ENCODE measurements at regions not wholly inside any gene's neighbourhood (a gene's known extent, or its start where the extent isn't known, plus 50 kb on each side); places are given as distances from the start of the nearest gene placed in this dataset.
A peak's percentile ranks its signal among the peaks of the same experiment; 100 is the strongest.

GRCh38 chr18:43396266-43396665 lies 119.0 kb upstream of the SYT4 start:
- Histone ChIP-seq H3K9me2 (ENCODE audit: insufficient read depth) (no peaks in the 10 kb centered on the region), H3K9ac (ENCODE audit: low read length) (no peak overlapping the region), H2AFZ (ENCODE audit: low read depth, low read length, poor library complexity, severe bottlenecking) (no peak overlapping the region), H3K36me3 (ENCODE audit: control insufficient read depth in 1 of 2, insufficient read depth in 2 of 2, low read length in 2 of 2) (no peaks in the 10 kb centered on the region), H3K27ac (ENCODE audit: low read depth, low read length) (no peak overlapping the region), H3K4me2 (ENCODE audit: low read length) (no peak overlapping the region), H3K27me3 (ENCODE audit: insufficient read depth, low read length) (no peaks in the 10 kb centered on the region), H4K20me1 (ENCODE audit: insufficient read depth) (no peaks in the 10 kb centered on the region), H3K4me3 (replicated peaks in 1 of 2; ENCODE audit: low read depth in 1 of 2, low read length in 2 of 2) (no peak overlapping the region), H3K79me2 (ENCODE audit: insufficient read depth, low read length) (no peaks in the 10 kb centered on the region), H3K4me1 (ENCODE audit: control insufficient read depth in 1 of 2, insufficient read depth in 2 of 2, low read length in 2 of 2) (no peaks in the 10 kb centered on the region), H3K9me3 (ENCODE audit: control insufficient read depth in 1 of 2, insufficient read depth in 1 of 2, low read depth in 1 of 2, low read length in 2 of 2) (peaks cover 4 to 20% of the 10 kb centered on the region in 2 experiments; a peak in 2 of 4 replicates)
- DNase-seq (ENCODE audit: low read depth, low spot score) (no peak), ATAC-seq (no peak)
- RAD21 ChIA-PET (ENCODE audit: low non-redundant PET in 1 of 2, low total read pairs in 2 of 2, uncharacterized antibody in 2 of 2, unreplicated experiment in 2 of 2), result no interaction called here
- no peak for TF ChIP-seq SRF (IDR thresholded peaks at IDR 0.05; ENCODE audit: low read depth)
- 0 out of 6 replicates have a peak, but pooled peaks of 1 of the 3 experiments have one; percentile 14 for TF ChIP-seq CTCF (IDR thresholded peaks at IDR 0.05 in 2 of 3, conservative IDR thresholded peaks at IDR 0.05 in 1 of 3; ENCODE audit: borderline replicate concordance in 1 of 3, insufficient read depth in 1 of 3, low read depth in 2 of 3, low read length in 2 of 3)
- POLR2A ChIA-PET, result no interaction called here
- CTCF ChIA-PET, result no interaction called here
- BruUV-seq (replicated peaks), result no TSS peak
- intact Hi-C loops (cut with micrococcal nuclease), result no loop called here

- CTCF ChIA-PET, result no interaction called here
- intact Hi-C loops (cut with micrococcal nuclease), result no loop called here
- TF ChIP-seq EGR1 (IDR thresholded peaks at IDR 0.05; ENCODE audit: low read depth) (no peak), MAX (IDR thresholded peaks at IDR 0.05) (no peak), TCF7L2 (IDR thresholded peaks at IDR 0.05; ENCODE audit: borderline replicate concordance, extremely low read depth, insufficient read depth, insufficient read length) (no peak), CBX3 (IDR thresholded peaks at IDR 0.05; ENCODE audit: low read depth) (no peak), ZFX (IDR thresholded peaks at IDR 0.05) (no peak), YY1 (IDR thresholded peaks at IDR 0.05; ENCODE audit: extremely low read depth, insufficient replicate concordance, low read depth, low read length) (no peak), CEBPB (IDR thresholded peaks at IDR 0.05; ENCODE audit: low read depth) (no peak), SRF (IDR thresholded peaks at IDR 0.05; ENCODE audit: low read depth) (no peak), REST (IDR thresholded peaks at IDR 0.05; ENCODE audit: low read depth) (no peak), ELF1 (IDR thresholded peaks at IDR 0.05; ENCODE audit: borderline replicate concordance, low read depth) (no peak), FOSL1 (IDR thresholded peaks at IDR 0.05; ENCODE audit: low read depth) (no peak), JUND (IDR thresholded peaks at IDR 0.05) (no peak), SP1 (IDR thresholded peaks at IDR 0.05; ENCODE audit: low read depth) (no peak), ZNF274 (IDR thresholded peaks at IDR 0.05; ENCODE audit: low read depth, low read length) (no peak), POLR2A (IDR thresholded peaks at IDR 0.05; ENCODE audit: borderline replicate concordance, extremely low read depth, insufficient read depth, insufficient read length) (no peak), ATF3 (IDR thresholded peaks at IDR 0.05) (no peak), POLR2AphosphoS5 (IDR thresholded peaks at IDR 0.05; ENCODE audit: low read depth, low read length) (no peak)
Measured at GRCh38 chr18:43398601-43399000, 121.3 kb upstream of the SYT4 start.

More at GRCh38 chr18:43398601-43399000, 121.3 kb upstream of the SYT4 start:
- H3K4me2 ChIP-seq (ENCODE audit: low read length), result no peak overlapping the region
- no peaks in the 10 kb centered on the region for H3K27me3 ChIP-seq (ENCODE audit: insufficient read depth, low read length)
- H2AFZ ChIP-seq (ENCODE audit: low read depth, low read length, poor library complexity, severe bottlenecking), result no peak overlapping the region
- ChIA-PET RAD21 (ENCODE audit: low non-redundant PET in 1 of 2, low total read pairs in 2 of 2, uncharacterized antibody in 2 of 2, unreplicated experiment in 2 of 2) (no interaction called here), POLR2A (no interaction called here)
- no TSS peak for BruUV-seq (replicated peaks)
- H3K9me3 ChIP-seq (ENCODE audit: control insufficient read depth in 1 of 2, insufficient read depth in 1 of 2, low read depth in 1 of 2, low read length in 2 of 2), result peaks cover 0 to 9% of the 10 kb centered on the region in 2 experiments; a peak in 2 of 4 replicates
- H3K79me2 ChIP-seq (ENCODE audit: insufficient read depth, low read length), result no peaks in the 10 kb centered on the region
- H3K27ac ChIP-seq (ENCODE audit: low read depth, low read length), result no peak overlapping the region
- H3K4me3 ChIP-seq (replicated peaks in 1 of 2; ENCODE audit: low read depth in 1 of 2, low read length in 2 of 2), result no peak overlapping the region
- H3K4me1 ChIP-seq (ENCODE audit: control insufficient read depth in 1 of 2, insufficient read depth in 2 of 2, low read length in 2 of 2), result no peaks in the 10 kb centered on the region
- ATAC-seq (no peak), DNase-seq (ENCODE audit: low read depth, low spot score) (no peak)
- no peaks in the 10 kb centered on the region for H4K20me1 ChIP-seq (ENCODE audit: insufficient read depth)
- no peaks in the 10 kb centered on the region for H3K36me3 ChIP-seq (ENCODE audit: control insufficient read depth in 1 of 2, insufficient read depth in 2 of 2, low read length in 2 of 2)
- H3K9ac ChIP-seq (ENCODE audit: low read length), result no peak overlapping the region
- no peaks in the 10 kb centered on the region for H3K9me2 ChIP-seq (ENCODE audit: insufficient read depth)

All from HCT116 (cell line).